ENCODE measurements at regions not wholly inside any gene's neighbourhood (a gene's known extent, or its start where the extent isn't known, plus 50 kb on each side); places are given as distances from the start of the nearest gene placed in this dataset.

GRCh38 chr10:105328503-105329133 lies 687.5 kb downstream of the SORCS3 start:
- Mint-ChIP-seq H3K4me1 (ENCODE audit: low read depth, unreplicated experiment) (no peaks in the 10 kb centered on the region), H3K36me3 (ENCODE audit: insufficient read depth, unreplicated experiment) (no peaks in the 10 kb centered on the region), H3K4me3 (ENCODE audit: unreplicated experiment) (no peak overlapping the region), H3K27me3 (ENCODE audit: insufficient read depth, unreplicated experiment) (no peaks in the 10 kb centered on the region), H3K9me3 (ENCODE audit: unreplicated experiment) (no peaks in the 10 kb centered on the region), H3K27ac (ENCODE audit: unreplicated experiment) (no peak overlapping the region)
- no peaks in the 10 kb centered on the region for H3K9me3 ChIP-seq
- TF ChIP-seq CTCF (IDR thresholded peaks at IDR 0.05; ENCODE audit: insufficient read depth in 1 of 2, low read depth in 1 of 2, low read length in 1 of 2, severe bottlenecking in 1 of 2, unreplicated experiment in 1 of 2) = no peak
- no peaks in the 10 kb centered on the region for H3K27me3 ChIP-seq (replicated peaks; ENCODE audit: control insufficient read depth, insufficient read depth, low read length)
- H3K4me3 ChIP-seq (ENCODE audit: low read depth, low read length) = no peak overlapping the region
- intact Hi-C loops (cut with micrococcal nuclease; ENCODE audit: unreplicated experiment) = no loop called here
- CTCF ChIA-PET = no interaction called here
- no peaks in the 10 kb centered on the region for H3K4me1 ChIP-seq
- no TSS peak for BruUV-seq (replicated peaks)
- POLR2A ChIA-PET = no interaction called here
- no peaks in the 10 kb centered on the region for H3K36me3 ChIP-seq (ENCODE audit: control insufficient read depth, insufficient read depth, low read length)
- DNase-seq = no peak

Data from Caco-2 (cell line).